ENCODE measurements at regions not wholly inside any gene's neighbourhood (a gene's known extent, or its start where the extent isn't known, plus 50 kb on each side); places are given as distances from the start of the nearest gene placed in this dataset.

DNA sequence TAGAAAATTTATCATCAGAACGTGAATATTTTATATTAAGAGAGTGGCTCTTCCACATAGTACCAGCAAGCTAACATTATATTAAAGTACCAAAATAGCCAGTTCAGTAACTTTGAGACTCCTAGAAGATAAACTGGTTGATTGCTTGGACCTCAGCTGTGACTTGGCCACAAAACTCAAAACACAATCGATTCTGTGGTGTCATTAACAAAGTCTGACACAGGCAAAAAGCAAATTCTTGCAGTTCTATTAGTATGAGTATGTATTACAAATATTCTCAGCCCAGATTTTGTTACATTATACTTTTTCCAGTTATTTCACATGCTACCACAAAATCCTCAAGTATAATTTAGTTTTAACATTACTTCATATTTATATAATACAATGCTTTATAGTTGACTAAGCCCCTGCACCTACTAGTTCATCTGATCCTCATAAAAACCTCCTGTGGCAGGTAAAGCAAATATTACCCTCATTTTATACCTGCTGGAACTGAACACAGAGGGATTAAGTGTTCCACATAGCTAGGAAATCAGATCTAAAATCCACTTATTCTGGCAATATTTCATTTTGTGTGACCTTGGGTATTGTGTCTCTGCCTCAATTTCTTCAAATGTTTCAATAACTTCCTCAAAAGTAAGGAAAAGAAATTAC lies 279.9 kb upstream of the MKLN1 start:
- no peak overlapping the region for H3K4me3 Mint-ChIP-seq
- Histone ChIP-seq H3K4me3 (ENCODE audit: low read length) (no peak overlapping the region), H3K4me1 (ENCODE audit: insufficient read depth, low read length) (peaks cover 42% of the 10 kb centered on the region), H3K9me3 (ENCODE audit: control insufficient read depth in 1 of 2, insufficient read depth in 1 of 2, low read length in 2 of 2) (peaks cover 0 to 5% of the 10 kb centered on the region in 2 experiments), H3K36me3 (ENCODE audit: insufficient read depth, low read length) (peaks cover 54% of the 10 kb centered on the region), H3K27me3 (ENCODE audit: control insufficient read depth in 1 of 2, insufficient read depth in 2 of 2, low read length in 2 of 2) (no peaks in the 10 kb centered on the region), H3K27ac (ENCODE audit: low read depth in 1 of 2, low read length in 2 of 2) (no peak overlapping the region)
- peaks cover 75% of the 10 kb centered on the region for H3K36me3 Mint-ChIP-seq (ENCODE audit: low read depth)
- H3K4me1 Mint-ChIP-seq (ENCODE audit: low read depth): peaks cover 71% of the 10 kb centered on the region
- no peaks in the 10 kb centered on the region for H3K27me3 Mint-ChIP-seq
- ATAC-seq (ENCODE audit: poor library complexity) (no peak), DNase-seq (no peak)
- peak overlapping the region; percentile 63 for H3K27ac Mint-ChIP-seq
- POLR2A ChIA-PET: no interaction called here
- TF ChIP-seq, protein P1, sequence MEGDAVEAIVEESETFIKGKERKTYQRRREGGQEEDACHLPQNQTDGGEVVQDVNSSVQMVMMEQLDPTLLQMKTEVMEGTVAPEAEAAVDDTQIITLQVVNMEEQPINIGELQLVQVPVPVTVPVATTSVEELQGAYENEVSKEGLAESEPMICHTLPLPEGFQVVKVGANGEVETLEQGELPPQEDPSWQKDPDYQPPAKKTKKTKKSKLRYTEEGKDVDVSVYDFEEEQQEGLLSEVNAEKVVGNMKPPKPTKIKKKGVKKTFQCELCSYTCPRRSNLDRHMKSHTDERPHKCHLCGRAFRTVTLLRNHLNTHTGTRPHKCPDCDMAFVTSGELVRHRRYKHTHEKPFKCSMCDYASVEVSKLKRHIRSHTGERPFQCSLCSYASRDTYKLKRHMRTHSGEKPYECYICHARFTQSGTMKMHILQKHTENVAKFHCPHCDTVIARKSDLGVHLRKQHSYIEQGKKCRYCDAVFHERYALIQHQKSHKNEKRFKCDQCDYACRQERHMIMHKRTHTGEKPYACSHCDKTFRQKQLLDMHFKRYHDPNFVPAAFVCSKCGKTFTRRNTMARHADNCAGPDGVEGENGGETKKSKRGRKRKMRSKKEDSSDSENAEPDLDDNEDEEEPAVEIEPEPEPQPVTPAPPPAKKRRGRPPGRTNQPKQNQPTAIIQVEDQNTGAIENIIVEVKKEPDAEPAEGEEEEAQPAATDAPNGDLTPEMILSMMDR (IDR thresholded peaks at IDR 0.05): no peak
- intact Hi-C loops (cut with DNase I, micrococcal nuclease): no loop called here
- CTCF ChIA-PET: no interaction called here
- H3K9me3 Mint-ChIP-seq: peaks cover 6% of the 10 kb centered on the region

DNA sequence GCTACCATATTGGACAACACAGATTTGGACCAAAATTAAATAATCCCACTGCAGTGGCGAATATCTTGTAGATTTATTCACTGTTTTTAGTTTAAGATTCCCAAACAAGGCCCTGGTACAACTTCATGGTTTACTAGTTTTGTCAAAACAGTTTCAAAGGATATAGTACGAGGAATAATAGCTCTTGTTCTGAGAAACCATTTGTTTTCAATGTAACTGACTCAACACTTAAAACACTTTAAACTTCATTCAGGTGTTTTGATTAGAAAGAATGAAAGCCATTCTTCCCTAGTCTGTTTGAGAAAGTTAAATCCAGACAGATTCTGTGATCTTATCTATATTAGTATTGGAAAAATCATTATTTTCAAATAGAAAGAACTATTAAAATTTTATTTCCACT lies 276.4 kb upstream of the MKLN1 start:
- peaks cover 68% of the 10 kb centered on the region for H3K36me3 Mint-ChIP-seq (ENCODE audit: low read depth)
- Histone ChIP-seq H3K9me3 (ENCODE audit: control insufficient read depth in 1 of 2, insufficient read depth in 1 of 2, low read length in 2 of 2) (no peaks in the 10 kb centered on the region), H3K4me3 (ENCODE audit: low read length) (no peak overlapping the region), H3K36me3 (ENCODE audit: insufficient read depth, low read length) (peaks cover 61% of the 10 kb centered on the region), H3K4me1 (ENCODE audit: insufficient read depth, low read length) (peaks cover 66% of the 10 kb centered on the region), H3K27me3 (ENCODE audit: control insufficient read depth in 1 of 2, insufficient read depth in 2 of 2, low read length in 2 of 2) (no peaks in the 10 kb centered on the region), H3K27ac (ENCODE audit: low read depth in 1 of 2, low read length in 2 of 2) (no peak overlapping the region)
- ATAC-seq (ENCODE audit: poor library complexity): no peak
- no peak overlapping the region for H3K4me3 Mint-ChIP-seq
- H3K4me1 Mint-ChIP-seq (ENCODE audit: low read depth): peaks cover 80% of the 10 kb centered on the region
- H3K27me3 Mint-ChIP-seq: no peaks in the 10 kb centered on the region
- POLR2A ChIA-PET: interaction anchor here (1.3 kb wide), 1 partner anchor 11 kb away, joined by 3 read pairs; no protein-coding TSS in a partner anchor
- intact Hi-C loops (cut with DNase I, micrococcal nuclease): loop anchor here (10.0 kb wide), 1 partner anchor 53 kb away; no protein-coding TSS in a partner anchor
- TF ChIP-seq, protein P1 (IDR thresholded peaks at IDR 0.05): no peak
- no peak for DNase-seq
- no peak overlapping the region for H3K27ac Mint-ChIP-seq
- peaks cover under 1% of the 10 kb centered on the region for H3K9me3 Mint-ChIP-seq
- CTCF ChIA-PET: interaction anchor here (1.0 kb wide), 1 partner anchor 11 kb away, joined by 4 read pairs; no protein-coding TSS in a partner anchor

DNA sequence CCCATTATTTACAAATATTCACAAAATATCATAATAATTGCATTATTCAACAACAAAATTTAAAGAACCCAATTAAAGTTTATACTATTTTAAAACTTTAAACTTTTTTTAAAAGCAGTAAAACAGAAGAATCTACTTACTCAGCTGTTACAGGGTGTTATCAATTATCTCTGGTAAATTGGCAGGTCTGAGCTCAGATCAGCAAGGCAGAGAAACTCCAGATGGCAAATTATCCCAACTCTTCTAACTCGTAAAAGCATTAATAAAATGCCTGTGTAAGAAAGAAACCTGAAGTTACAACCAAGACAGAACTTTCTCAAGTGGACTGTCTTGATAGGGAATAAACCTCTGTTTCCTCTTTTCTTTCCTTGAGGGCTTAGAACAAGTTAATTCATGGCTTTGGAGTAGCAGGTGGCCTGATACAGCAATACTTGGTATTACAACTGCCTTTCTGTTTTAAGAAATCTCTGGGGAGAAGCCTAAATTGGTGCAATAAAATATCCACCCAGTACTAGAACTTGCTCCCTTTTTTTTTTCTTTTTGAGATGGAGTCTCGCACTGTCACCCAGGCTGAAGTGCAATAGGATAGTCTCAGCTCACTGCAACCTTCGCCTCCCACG lies 275.3 kb upstream of the MKLN1 start:
- H3K27ac Mint-ChIP-seq: no peak overlapping the region

More for the DNA sequence above, 275.3 kb upstream of the MKLN1 start:
- Histone ChIP-seq H3K4me1 (ENCODE audit: insufficient read depth, low read length) (peaks cover 74% of the 10 kb centered on the region), H3K27me3 (ENCODE audit: control insufficient read depth in 1 of 2, insufficient read depth in 2 of 2, low read length in 2 of 2) (no peaks in the 10 kb centered on the region), H3K9me3 (ENCODE audit: control insufficient read depth in 1 of 2, insufficient read depth in 1 of 2, low read length in 2 of 2) (no peaks in the 10 kb centered on the region), H3K27ac (ENCODE audit: low read depth in 1 of 2, low read length in 2 of 2) (no peak overlapping the region), H3K36me3 (ENCODE audit: insufficient read depth, low read length) (peaks cover 53% of the 10 kb centered on the region), H3K4me3 (ENCODE audit: low read length) (no peak overlapping the region)
- Mint-ChIP-seq H3K27me3 (no peaks in the 10 kb centered on the region), H3K4me3 (peak overlapping the region; percentile 32), H3K4me1 (ENCODE audit: low read depth) (peaks cover 80% of the 10 kb centered on the region), H3K36me3 (ENCODE audit: low read depth) (peaks cover 64% of the 10 kb centered on the region), H3K9me3 (no peaks in the 10 kb centered on the region)
- TF ChIP-seq, protein P1 (IDR thresholded peaks at IDR 0.05): no peak
- intact Hi-C loops (cut with DNase I, micrococcal nuclease): loop anchor here (10.0 kb wide), 1 partner anchor 52 kb away; no protein-coding TSS in a partner anchor
- ChIA-PET CTCF (interaction anchor here (2.4 kb wide), 1 partner anchor 16 kb away, joined by 10 read pairs; no protein-coding TSS in a partner anchor), POLR2A (no interaction called here)
- DNase-seq (no peak), ATAC-seq (ENCODE audit: poor library complexity) (no peak)
